GM23338 (cell line): ENCODE measurements at regions not wholly inside any gene's neighbourhood (a gene's known extent, or its start where the extent isn't known, plus 50 kb on each side); places are given as distances from the start of the nearest gene placed in this dataset.

Source experiments
- ATAC-seq: fragments of 200-7000 bp; cut with Tn5 transposase; 3 replicates; pipeline ENCODE4 v1.9.1; 2020
- DNase-seq: peaks from one replicate; pipeline ENCODE4 v3.0.0-alpha.2; 2015; ENCODE audit warnings: low spot score
- H2AFZ ChIP-seq: fragments of 200-600 bp; sonication (generic); 2 replicates; pipeline ENCODE4 v1.8.0; 2016; ENCODE audit warnings: antibody characterized with exemption, mild to moderate bottlenecking, moderate library complexity
- H3F3A ChIP-seq: fragments of 200-600 bp; sonication (generic); replicated peaks from 2 replicates; pipeline ENCODE4 v1.8.0; 2017; ENCODE audit warnings: antibody characterized with exemption, mixed run types, low read depth
- H3K27ac ChIP-seq: fragments of 200-600 bp; sonication (generic); 2 replicates; pipeline ENCODE4 v1.6.1; 2016; ENCODE audit warnings: low read depth
- H3K27me3 ChIP-seq: fragments of 200-600 bp; sonication (generic); 2 replicates; pipeline ENCODE4 v1.8.0; 2016; ENCODE audit warnings: mild to moderate bottlenecking, mixed run types, moderate library complexity; ENCODE audit not compliant: insufficient read depth
- H3K36me3 ChIP-seq: fragments of 200-600 bp; sonication (generic); 2 replicates; pipeline ENCODE4 v1.8.0; 2016; ENCODE audit warnings: mild to moderate bottlenecking; ENCODE audit not compliant: insufficient read depth
- H3K4me1 ChIP-seq: fragments of 200-600 bp; sonication (generic); 2 replicates; pipeline ENCODE4 v1.8.0; 2016; ENCODE audit warnings: mild to moderate bottlenecking, moderate library complexity; ENCODE audit not compliant: insufficient read depth
- H3K4me2 ChIP-seq: fragments of 200-600 bp; sonication (generic); 2 replicates; pipeline ENCODE4 v1.7.1; 2017; ENCODE audit warnings: mixed run types
- H3K4me3 ChIP-seq: fragments of 200-600 bp; sonication (generic); 2 replicates; pipeline ENCODE4 v1.6.1; 2016; ENCODE audit warnings: mixed run types
- H3K79me2 ChIP-seq: fragments of 200-600 bp; sonication (generic); replicated peaks from 2 replicates; pipeline ENCODE4 v1.8.0; 2017; ENCODE audit warnings: mild to moderate bottlenecking; ENCODE audit not compliant: insufficient read depth
- H3K9me2 ChIP-seq: fragments of 200-600 bp; sonication (generic); 2 replicates; pipeline ENCODE4 v1.8.0; 2017; ENCODE audit not compliant: insufficient read depth
- H4K20me1 ChIP-seq: fragments of 200-600 bp; sonication (generic); replicated peaks from 2 replicates; pipeline ENCODE4 v1.8.0; 2017; ENCODE audit warnings: mild to moderate bottlenecking; ENCODE audit not compliant: insufficient read depth
- H3K27ac Mint-ChIP-seq: 2 replicates; pipeline ENCODE4 v1.8.0; 2020; ENCODE audit warnings: inconsistent platforms, mild to moderate bottlenecking, moderate library complexity, mixed read lengths
- H3K27me3 Mint-ChIP-seq: 3 replicates; pipeline ENCODE4 v1.8.0; 2022; ENCODE audit warnings: low read depth, mild to moderate bottlenecking, moderate library complexity, mixed read lengths, inconsistent platforms; ENCODE audit not compliant: insufficient read depth, poor library complexity
- H3K36me3 Mint-ChIP-seq: 3 replicates; pipeline ENCODE4 v1.8.0; 2021; ENCODE audit warnings: low read depth, mild to moderate bottlenecking, inconsistent platforms, moderate library complexity, mixed read lengths
- H3K4me1 Mint-ChIP-seq: 3 replicates; pipeline ENCODE4 v1.8.0; 2020; ENCODE audit warnings: mild to moderate bottlenecking, inconsistent platforms, mixed read lengths
- H3K4me3 Mint-ChIP-seq: 3 replicates; pipeline ENCODE4 v1.8.0; 2021; ENCODE audit warnings: moderate library complexity, mild to moderate bottlenecking, inconsistent platforms, mixed read lengths
- H3K9me3 Mint-ChIP-seq: 3 replicates; pipeline ENCODE4 v1.8.0; 2020; ENCODE audit warnings: moderate library complexity, mild to moderate bottlenecking, inconsistent platforms, mixed read lengths
- CREB1 ChIP-seq: fragments of 250-450 bp; sonication (Bioruptor Pico); IDR thresholded peaks from 2 replicates; pipeline ENCODE4 v1.5.0; 2020; ENCODE audit warnings: low read depth, mild to moderate bottlenecking, moderate library complexity
- ETS1 ChIP-seq: IDR thresholded peaks from 2 replicates; pipeline ENCODE4 v1.6.1; 2016; ENCODE audit warnings: antibody characterized with exemption
- EZH2 ChIP-seq: fragments of 200-600 bp; sonication (generic); IDR thresholded peaks from one replicate; pipeline ENCODE4 v1.8.0; 2017; ENCODE audit warnings: antibody characterized with exemption, mild to moderate bottlenecking, low read depth; ENCODE audit not compliant: unreplicated experiment
- EZH2phosphoT487 ChIP-seq: fragments of 200-600 bp; sonication (generic); IDR thresholded peaks from one replicate; pipeline ENCODE4 v1.8.1; 2018; ENCODE audit warnings: antibody characterized with exemption; ENCODE audit not compliant: unreplicated experiment
- JUNB ChIP-seq: IDR thresholded peaks from one replicate; pipeline ENCODE4 v1.6.1; 2016; ENCODE audit warnings: antibody characterized with exemption; ENCODE audit not compliant: unreplicated experiment
- NANOG ChIP-seq: IDR thresholded peaks from 2 replicates; pipeline ENCODE4 v1.6.1; 2016; ENCODE audit warnings: antibody characterized with exemption, borderline replicate concordance
- POLR2AphosphoS5 ChIP-seq: IDR thresholded peaks from 2 replicates; pipeline ENCODE4 v1.6.1; 2016; ENCODE audit warnings: antibody characterized with exemption, low read depth
- REST ChIP-seq: IDR thresholded peaks from one replicate; pipeline ENCODE4 v1.6.1; 2018; ENCODE audit warnings: antibody characterized with exemption; ENCODE audit not compliant: unreplicated experiment
- ZNF114 ChIP-seq: fragments of 250-450 bp; sonication (Bioruptor Pico); IDR thresholded peaks from 2 replicates; pipeline ENCODE4 v1.5.0; 2020; ENCODE audit warnings: mild to moderate bottlenecking, moderate library complexity
- ZNF462 ChIP-seq: fragments of 250-450 bp; sonication (Bioruptor Pico); IDR thresholded peaks from 2 replicates; pipeline ENCODE4 v1.5.0; 2020; ENCODE audit warnings: mild to moderate bottlenecking, moderate library complexity

GRCh38 chr18:1496096-1496495 is 591.4 kb downstream of the ADCYAP1 start:
- Mint-ChIP-seq H3K4me3 (no peak overlapping the region), H3K9me3 (peaks cover 26% of the 10 kb centered on the region; the same call in 2 of the 3 replicates), H3K4me1 (no peaks in the 10 kb centered on the region), H3K36me3 (peaks cover 9% of the 10 kb centered on the region; the same call in 2 of the 3 replicates), H3K27ac (no peak overlapping the region), H3K27me3 (no peaks in the 10 kb centered on the region)
- H3K27ac ChIP-seq, result no peak overlapping the region
- no peaks in the 10 kb centered on the region for H3K79me2 ChIP-seq
- no peak overlapping the region for H3K4me2 ChIP-seq
- H3F3A ChIP-seq, result no peaks in the 10 kb centered on the region
- no peak for TF ChIP-seq REST
- TF ChIP-seq EZH2, result no peak
- TF ChIP-seq ZNF462 (CRISPR knock-in tag), result no peak
- TF ChIP-seq JUNB, result no peak
- TF ChIP-seq NANOG, result no peak
- TF ChIP-seq ETS1, result no peak
- no peak for TF ChIP-seq POLR2AphosphoS5
- TF ChIP-seq CREB1, result no peak
- TF ChIP-seq ZNF114 (CRISPR knock-in tag), result no peak
- no peak for TF ChIP-seq EZH2phosphoT487
- no peak for DNase-seq
- ATAC-seq, result no peak
- H4K20me1 ChIP-seq, result no peaks in the 10 kb centered on the region
- H3K27me3 ChIP-seq, result no peaks in the 10 kb centered on the region
- no peak overlapping the region for H3K4me3 ChIP-seq
- H2AFZ ChIP-seq, result no peak overlapping the region
- no peaks in the 10 kb centered on the region for H3K36me3 ChIP-seq
- no peaks in the 10 kb centered on the region for H3K4me1 ChIP-seq
- no peaks in the 10 kb centered on the region for H3K9me2 ChIP-seq
